WTC11 (cell line): ENCODE measurements at regions not wholly inside any gene's neighbourhood (a gene's known extent, or its start where the extent isn't known, plus 50 kb on each side); places are given as distances from the start of the nearest gene placed in this dataset.

ENCODE experiments used
- ATAC-seq: fragments of 200-7000 bp; cut with Tn5 transposase; 2 replicates; pipeline ENCODE4 v1.10.0; 2021; ENCODE audit warnings: mild to moderate bottlenecking, moderate library complexity
- CTCF ChIA-PET: fragments of 300-600 bp; sonication (Branson Sonifier 250); formaldehyde crosslinking; loops from one replicate; lab custom pipeline; 2021; ENCODE audit warnings: antibody characterized with exemption; lab: Charles Lee
- POLR2A ChIA-PET: fragments of 350-600 bp; sonication (Branson Sonifier 250); formaldehyde crosslinking; loops from one replicate; lab custom pipeline; 2021; ENCODE audit warnings: antibody characterized with exemption; lab: Charles Lee
- DNase-seq: peaks from one replicate; pipeline ENCODE4 v3.0.0; 2021; ENCODE audit warnings: low spot score
- H3K27ac Mint-ChIP-seq: 2 replicates; pipeline ENCODE4 v1.8.0; 2021; ENCODE audit warnings: mixed read lengths
- H3K27me3 Mint-ChIP-seq: 2 replicates; pipeline ENCODE4 v1.8.0; 2021; ENCODE audit warnings: low read depth, mild to moderate bottlenecking, moderate library complexity, mixed read lengths
- H3K36me3 Mint-ChIP-seq: 2 replicates; pipeline ENCODE4 v1.8.0; 2021; ENCODE audit warnings: mixed read lengths
- H3K4me1 Mint-ChIP-seq: 2 replicates; pipeline ENCODE4 v1.8.0; 2022; ENCODE audit warnings: mixed read lengths
- H3K4me3 Mint-ChIP-seq: 2 replicates; pipeline ENCODE4 v1.8.0; 2021; ENCODE audit warnings: mild to moderate bottlenecking, moderate library complexity, mixed read lengths
- H3K9me3 Mint-ChIP-seq: 2 replicates; pipeline ENCODE4 v1.8.0; 2021; ENCODE audit warnings: mixed read lengths
- ATF1 ChIP-seq: sonication (generic); formaldehyde crosslinking; IDR thresholded peaks from 2 replicates; pipeline ENCODE4 v1.8.1; 2023; ENCODE audit warnings: mild to moderate bottlenecking, moderate library complexity, missing genetic modification reagents
- ESRRA ChIP-seq: sonication (generic); formaldehyde crosslinking; IDR thresholded peaks from 2 replicates; pipeline ENCODE4 v1.8.1; 2022; ENCODE audit warnings: mild to moderate bottlenecking, missing genetic modification reagents, borderline replicate concordance
- FOXJ3 ChIP-seq: sonication (generic); formaldehyde crosslinking; IDR thresholded peaks from 2 replicates; pipeline ENCODE4 v1.9.0; 2021; ENCODE audit warnings: missing genetic modification reagents, mild to moderate bottlenecking, borderline replicate concordance
- FOXP1 ChIP-seq: sonication (generic); formaldehyde crosslinking; IDR thresholded peaks from 2 replicates; pipeline ENCODE4 v1.8.0; 2022; ENCODE audit warnings: missing genetic modification reagents, mild to moderate bottlenecking, moderate library complexity, borderline replicate concordance
- GRHL2 ChIP-seq: fragments of 250-450 bp; sonication (Bioruptor Pico); IDR thresholded peaks from 2 replicates; pipeline ENCODE4 v1.8.0; 2022; ENCODE audit warnings: mild to moderate bottlenecking, moderate library complexity; ENCODE audit not compliant: insufficient replicate concordance, severe bottlenecking
- GTF2I ChIP-seq: fragments of 250-450 bp; sonication (Bioruptor Pico); conservative IDR thresholded peaks from 2 replicates; pipeline ENCODE4 v1.4.0; 2021; ENCODE audit warnings: mild to moderate bottlenecking
- HMGA2 ChIP-seq: fragments of 250-450 bp; sonication (Bioruptor Pico); IDR thresholded peaks from 2 replicates; pipeline ENCODE4 v1.4.0; 2021; ENCODE audit warnings: mild to moderate bottlenecking, moderate library complexity
- JUN ChIP-seq: sonication (generic); formaldehyde crosslinking; IDR thresholded peaks from 2 replicates; pipeline ENCODE4 v1.8.0; 2023; ENCODE audit warnings: mild to moderate bottlenecking, missing genetic modification reagents
- NFYB ChIP-seq: sonication (generic); formaldehyde crosslinking; conservative IDR thresholded peaks from 2 replicates; pipeline ENCODE4 v1.8.0; 2022; ENCODE audit warnings: low read depth, missing genetic modification reagents
- NR2C2 ChIP-seq: sonication (generic); formaldehyde crosslinking; IDR thresholded peaks from 2 replicates; pipeline ENCODE4 v1.8.0; 2022; ENCODE audit warnings: mild to moderate bottlenecking, missing genetic modification reagents
- RORB ChIP-seq: fragments of 250-450 bp; sonication (Bioruptor Pico); IDR thresholded peaks from 2 replicates; pipeline ENCODE4 v1.9.0; 2021; ENCODE audit warnings: mild to moderate bottlenecking
- SOX15 ChIP-seq: fragments of 250-450 bp; sonication (Bioruptor Pico); IDR thresholded peaks from 2 replicates; pipeline ENCODE4 v1.9.0; 2021; ENCODE audit warnings: mild to moderate bottlenecking
- TCF7 ChIP-seq: sonication (generic); formaldehyde crosslinking; IDR thresholded peaks from 2 replicates; pipeline ENCODE4 v1.8.0; 2022; ENCODE audit warnings: mild to moderate bottlenecking, low read depth, missing genetic modification reagents, moderate library complexity
- TEAD1 ChIP-seq: sonication (generic); formaldehyde crosslinking; IDR thresholded peaks from 2 replicates; pipeline ENCODE4 v1.8.0; 2022; ENCODE audit warnings: mild to moderate bottlenecking, missing genetic modification reagents
- ZBTB21 ChIP-seq: sonication (generic); formaldehyde crosslinking; IDR thresholded peaks from 2 replicates; pipeline ENCODE4 v1.8.1; 2023; ENCODE audit warnings: mild to moderate bottlenecking, missing genetic modification reagents, borderline replicate concordance
- ZNF219 ChIP-seq: sonication (generic); formaldehyde crosslinking; IDR thresholded peaks from 2 replicates; pipeline ENCODE4 v1.8.0; 2023; ENCODE audit warnings: missing genetic modification reagents, mild to moderate bottlenecking, borderline replicate concordance
- ZNF263 ChIP-seq: sonication (generic); formaldehyde crosslinking; IDR thresholded peaks from 2 replicates; pipeline ENCODE4 v1.8.1; 2022; ENCODE audit warnings: low read depth, mild to moderate bottlenecking, moderate library complexity, missing genetic modification reagents
- ZNF671 ChIP-seq: fragments of 250-450 bp; sonication (Bioruptor Pico); IDR thresholded peaks from 2 replicates; pipeline ENCODE4 v1.8.0; 2021; ENCODE audit warnings: mild to moderate bottlenecking
- TF ChIP-seq, protein P1 (sequence below): sonication (generic); formaldehyde crosslinking; IDR thresholded peaks from 2 replicates; pipeline ENCODE4 v1.8.0; 2023; ENCODE audit warnings: mild to moderate bottlenecking, missing genetic modification reagents
- TF ChIP-seq, protein P2 (sequence below): sonication (generic); formaldehyde crosslinking; IDR thresholded peaks from 2 replicates; pipeline ENCODE4 v1.8.1; 2023; ENCODE audit warnings: mild to moderate bottlenecking, missing genetic modification reagents
- TF ChIP-seq, protein P3 (sequence below): sonication (generic); formaldehyde crosslinking; conservative IDR thresholded peaks from 2 replicates; pipeline ENCODE4 v1.8.1; 2022; ENCODE audit warnings: mild to moderate bottlenecking, missing genetic modification reagents
- TF ChIP-seq, protein P4 (sequence below): sonication (generic); formaldehyde crosslinking; IDR thresholded peaks from 2 replicates; pipeline ENCODE4 v1.8.1; 2022; ENCODE audit warnings: mild to moderate bottlenecking, missing genetic modification reagents, moderate library complexity, borderline replicate concordance

DNA sequence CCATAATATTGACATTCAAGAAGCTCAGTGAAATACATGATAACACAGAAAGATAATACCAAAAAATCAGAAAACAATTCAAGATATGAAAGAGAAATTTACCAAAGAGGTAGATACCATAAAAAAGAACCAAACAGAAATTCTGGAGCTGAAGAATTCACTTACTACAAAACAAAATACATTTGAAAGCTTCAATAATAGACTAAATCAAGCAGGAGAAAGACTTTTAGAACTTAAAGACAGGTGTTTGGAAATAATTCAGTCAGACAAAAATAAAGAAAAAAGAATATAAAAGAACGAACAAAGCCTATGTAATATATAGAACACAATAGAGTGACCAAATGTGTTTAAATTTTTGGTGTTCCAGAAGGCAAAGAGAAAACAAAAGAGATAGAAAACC, 158.7 kb downstream of the MOBP start:
- H3K4me3 Mint-ChIP-seq = no peak overlapping the region
- DNase-seq = no peak
- peaks cover 8% of the 10 kb centered on the region for H3K4me1 Mint-ChIP-seq
- TF ChIP-seq ZNF263 (CRISPR knock-in tag) = no peak
- TF ChIP-seq, protein P1, sequence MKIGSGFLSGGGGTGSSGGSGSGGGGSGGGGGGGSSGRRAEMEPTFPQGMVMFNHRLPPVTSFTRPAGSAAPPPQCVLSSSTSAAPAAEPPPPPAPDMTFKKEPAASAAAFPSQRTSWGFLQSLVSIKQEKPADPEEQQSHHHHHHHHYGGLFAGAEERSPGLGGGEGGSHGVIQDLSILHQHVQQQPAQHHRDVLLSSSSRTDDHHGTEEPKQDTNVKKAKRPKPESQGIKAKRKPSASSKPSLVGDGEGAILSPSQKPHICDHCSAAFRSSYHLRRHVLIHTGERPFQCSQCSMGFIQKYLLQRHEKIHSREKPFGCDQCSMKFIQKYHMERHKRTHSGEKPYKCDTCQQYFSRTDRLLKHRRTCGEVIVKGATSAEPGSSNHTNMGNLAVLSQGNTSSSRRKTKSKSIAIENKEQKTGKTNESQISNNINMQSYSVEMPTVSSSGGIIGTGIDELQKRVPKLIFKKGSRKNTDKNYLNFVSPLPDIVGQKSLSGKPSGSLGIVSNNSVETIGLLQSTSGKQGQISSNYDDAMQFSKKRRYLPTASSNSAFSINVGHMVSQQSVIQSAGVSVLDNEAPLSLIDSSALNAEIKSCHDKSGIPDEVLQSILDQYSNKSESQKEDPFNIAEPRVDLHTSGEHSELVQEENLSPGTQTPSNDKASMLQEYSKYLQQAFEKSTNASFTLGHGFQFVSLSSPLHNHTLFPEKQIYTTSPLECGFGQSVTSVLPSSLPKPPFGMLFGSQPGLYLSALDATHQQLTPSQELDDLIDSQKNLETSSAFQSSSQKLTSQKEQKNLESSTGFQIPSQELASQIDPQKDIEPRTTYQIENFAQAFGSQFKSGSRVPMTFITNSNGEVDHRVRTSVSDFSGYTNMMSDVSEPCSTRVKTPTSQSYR = no peak
- TF ChIP-seq GTF2I = no peak
- no peak for TF ChIP-seq NFYB
- TF ChIP-seq HMGA2 (CRISPR knock-in tag) = no peak
- TF ChIP-seq FOXJ3 (CRISPR knock-in tag) = no peak
- TF ChIP-seq, protein P2, sequence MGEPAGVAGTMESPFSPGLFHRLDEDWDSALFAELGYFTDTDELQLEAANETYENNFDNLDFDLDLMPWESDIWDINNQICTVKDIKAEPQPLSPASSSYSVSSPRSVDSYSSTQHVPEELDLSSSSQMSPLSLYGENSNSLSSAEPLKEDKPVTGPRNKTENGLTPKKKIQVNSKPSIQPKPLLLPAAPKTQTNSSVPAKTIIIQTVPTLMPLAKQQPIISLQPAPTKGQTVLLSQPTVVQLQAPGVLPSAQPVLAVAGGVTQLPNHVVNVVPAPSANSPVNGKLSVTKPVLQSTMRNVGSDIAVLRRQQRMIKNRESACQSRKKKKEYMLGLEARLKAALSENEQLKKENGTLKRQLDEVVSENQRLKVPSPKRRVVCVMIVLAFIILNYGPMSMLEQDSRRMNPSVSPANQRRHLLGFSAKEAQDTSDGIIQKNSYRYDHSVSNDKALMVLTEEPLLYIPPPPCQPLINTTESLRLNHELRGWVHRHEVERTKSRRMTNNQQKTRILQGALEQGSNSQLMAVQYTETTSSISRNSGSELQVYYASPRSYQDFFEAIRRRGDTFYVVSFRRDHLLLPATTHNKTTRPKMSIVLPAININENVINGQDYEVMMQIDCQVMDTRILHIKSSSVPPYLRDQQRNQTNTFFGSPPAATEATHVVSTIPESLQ (CRISPR knock-in tag) = no peak
- no peak for TF ChIP-seq ZNF671 (CRISPR knock-in tag)
- TF ChIP-seq TEAD1 (CRISPR knock-in tag) = no peak
- no peak for TF ChIP-seq JUN (CRISPR knock-in tag)
- TF ChIP-seq, protein P3, sequence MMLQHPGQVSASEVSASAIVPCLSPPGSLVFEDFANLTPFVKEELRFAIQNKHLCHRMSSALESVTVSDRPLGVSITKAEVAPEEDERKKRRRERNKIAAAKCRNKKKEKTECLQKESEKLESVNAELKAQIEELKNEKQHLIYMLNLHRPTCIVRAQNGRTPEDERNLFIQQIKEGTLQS (CRISPR knock-in tag) = no peak
- TF ChIP-seq RORB (CRISPR knock-in tag) = no peak
- no peak for TF ChIP-seq TCF7 (CRISPR knock-in tag)
- TF ChIP-seq FOXP1 = no peak
- no peak for TF ChIP-seq ESRRA (CRISPR knock-in tag)
- TF ChIP-seq ATF1 (CRISPR knock-in tag) = no peak
- peaks cover 2% of the 10 kb centered on the region; the same call in 1 of the 2 replicates for H3K36me3 Mint-ChIP-seq
- H3K27ac Mint-ChIP-seq = no peak overlapping the region
- H3K9me3 Mint-ChIP-seq = peaks cover 18% of the 10 kb centered on the region
- peaks cover 3% of the 10 kb centered on the region; the same call in 1 of the 2 replicates for H3K27me3 Mint-ChIP-seq
- CTCF ChIA-PET = no interaction called here
- POLR2A ChIA-PET = no interaction called here
- ATAC-seq = no peak

DNA sequence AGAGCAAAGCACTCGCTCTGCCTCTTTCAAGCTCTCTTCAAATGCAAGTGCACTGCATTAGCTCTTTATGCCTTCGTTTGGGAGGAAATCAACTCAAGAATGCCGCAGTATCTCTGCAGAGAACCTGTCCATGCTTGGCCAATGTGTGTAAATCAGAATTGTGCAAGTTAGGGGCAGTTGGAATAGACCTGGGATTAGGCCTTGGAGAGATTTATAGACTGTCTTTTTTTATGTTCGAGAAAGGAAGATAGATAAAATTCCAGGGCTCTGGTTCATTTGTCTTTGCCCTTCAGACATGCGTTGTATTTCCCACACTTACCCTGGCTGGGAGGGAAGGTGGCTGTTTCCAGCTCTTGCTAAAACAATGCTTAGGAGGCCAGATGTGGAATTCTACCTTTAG, 163.7 kb downstream of the MOBP start:
- ATAC-seq (peak; percentile 67), DNase-seq (no peak)
- Mint-ChIP-seq H3K4me1 (peaks cover 12% of the 10 kb centered on the region), H3K27me3 (no peaks in the 10 kb centered on the region), H3K36me3 (peaks cover 2% of the 10 kb centered on the region; the same call in 1 of the 2 replicates), H3K27ac (0 out of 2 replicates have a peak overlapping the region, but pooled peaks have one; percentile 52), H3K9me3 (peaks cover 30% of the 10 kb centered on the region), H3K4me3 (no peak overlapping the region)
- ChIA-PET POLR2A (no interaction called here), CTCF (no interaction called here)
- TF ChIP-seq NR2C2 (CRISPR knock-in tag) (no peak), SOX15 (CRISPR knock-in tag) (no peak), GRHL2 (CRISPR knock-in tag) (no peak), ZBTB21 (CRISPR knock-in tag) (no peak), ZNF219 (CRISPR knock-in tag) (no peak)
- TF ChIP-seq, protein P4, sequence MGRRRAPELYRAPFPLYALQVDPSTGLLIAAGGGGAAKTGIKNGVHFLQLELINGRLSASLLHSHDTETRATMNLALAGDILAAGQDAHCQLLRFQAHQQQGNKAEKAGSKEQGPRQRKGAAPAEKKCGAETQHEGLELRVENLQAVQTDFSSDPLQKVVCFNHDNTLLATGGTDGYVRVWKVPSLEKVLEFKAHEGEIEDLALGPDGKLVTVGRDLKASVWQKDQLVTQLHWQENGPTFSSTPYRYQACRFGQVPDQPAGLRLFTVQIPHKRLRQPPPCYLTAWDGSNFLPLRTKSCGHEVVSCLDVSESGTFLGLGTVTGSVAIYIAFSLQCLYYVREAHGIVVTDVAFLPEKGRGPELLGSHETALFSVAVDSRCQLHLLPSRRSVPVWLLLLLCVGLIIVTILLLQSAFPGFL (CRISPR knock-in tag) = no peak
